Natural killer cell (primary cell): ENCODE measurements at regions not wholly inside any gene's neighbourhood (a gene's known extent, or its start where the extent isn't known, plus 50 kb on each side); places are given as distances from the start of the nearest gene placed in this dataset.

Experiments
- ATAC-seq, 3 donors: fragments of 150-1000 bp in 2 of 3; fragments of 200-7000 bp in 1 of 3; cut with Tn5 transposase; 1 replicate in 1 of 3; 2 replicates in 2 of 3; pipeline ENCODE4 v1.10.0; 2021; ENCODE audit warnings: mild to moderate bottlenecking in 2 of 3, moderate library complexity in 2 of 3
- DNase-seq, 2 donors: peaks; one replicate each; pipeline versions ENCODE4 v3.0.0 to v3.0.0-alpha.2; 2013 to 2021; ENCODE audit warnings: mixed read lengths in 1 of 2
- H3K27ac ChIP-seq: one replicate; pipeline ENCODE4 v1.5.1; 2013; ENCODE audit warnings: mild to moderate bottlenecking, low read length
- H3K27me3 ChIP-seq: one replicate; pipeline ENCODE4 v1.6.1; 2013; ENCODE audit warnings: low read length; ENCODE audit not compliant: control insufficient read depth, insufficient read depth
- H3K36me3 ChIP-seq: one replicate; pipeline ENCODE4 v1.6.1; 2013; ENCODE audit warnings: low read length; ENCODE audit not compliant: control insufficient read depth, insufficient read depth
- H3K4me1 ChIP-seq: one replicate; pipeline ENCODE4 v1.6.1; 2013; ENCODE audit warnings: low read length; ENCODE audit not compliant: control insufficient read depth, insufficient read depth
- H3K4me3 ChIP-seq: one replicate; pipeline ENCODE4 v1.5.1; 2013; ENCODE audit warnings: low read length
- H3K9me3 ChIP-seq: one replicate; pipeline ENCODE4 v1.6.1; 2013; ENCODE audit warnings: low read length; ENCODE audit not compliant: control insufficient read depth, insufficient read depth
- H3K27ac Mint-ChIP-seq, 2 donors: one replicate each; pipeline ENCODE4 v1.8.0; 2022; ENCODE audit warnings: mild to moderate bottlenecking in 2 of 2, mixed read lengths in 2 of 2, moderate library complexity in 1 of 2
- H3K27me3 Mint-ChIP-seq, 2 donors: one replicate each; pipeline ENCODE4 v1.8.0; 2022; ENCODE audit warnings: low read depth in 2 of 2, mixed read lengths in 2 of 2
- H3K36me3 Mint-ChIP-seq: one replicate; pipeline ENCODE4 v1.8.0; 2022; ENCODE audit warnings: mixed read lengths
- H3K4me1 Mint-ChIP-seq, 2 donors: one replicate each; pipeline ENCODE4 v1.8.0; 2022; ENCODE audit warnings: mixed read lengths in 2 of 2
- H3K4me3 Mint-ChIP-seq: one replicate; pipeline ENCODE4 v1.8.0; 2022; ENCODE audit warnings: mild to moderate bottlenecking, moderate library complexity, mixed read lengths
- H3K9me3 Mint-ChIP-seq, 2 donors: one replicate each; pipeline ENCODE4 v1.8.0; 2022; ENCODE audit warnings: mixed read lengths in 2 of 2
- CTCF ChIP-seq: fragments of 200-600 bp; IDR thresholded peaks from one replicate; pipeline ENCODE4 v1.8.0; 2022; ENCODE audit warnings: antibody characterized with exemption
- WGBS: methylation state at CpG from one replicate; pipeline ENCODE4 v1.1.7; 2013; ENCODE audit warnings: missing lambda C conversion rate; ENCODE audit not compliant: insufficient coverage; 5-methylcytosine and 5-hydroxymethylcytosine counted together
- intact Hi-C: fragments of 100-400 bp; cut with micrococcal nuclease; formaldehyde crosslinking; loops from one replicate; pipeline ENCODE4 v1.14.2; 2022

GRCh38 chr6:145073811-145074210 lies 661.5 kb downstream of the EPM2A start:
- ATAC-seq = no peak
- Mint-ChIP-seq H3K4me3 (no peak overlapping the region), H3K27me3 (peaks cover 3 to 8% of the 10 kb centered on the region in 2 donors), H3K36me3 (no peaks in the 10 kb centered on the region), H3K4me1 (no peaks in the 10 kb centered on the region), H3K9me3 (no peaks in the 10 kb centered on the region), H3K27ac (no peak overlapping the region)
- WGBS = 94% methylated on average over 1 of the region's 2 CpGs
- no peak for TF ChIP-seq CTCF
- H3K36me3 ChIP-seq = no peaks in the 10 kb centered on the region
- DNase-seq = no peak
- no peaks in the 10 kb centered on the region for H3K9me3 ChIP-seq
- no peaks in the 10 kb centered on the region for H3K27me3 ChIP-seq
- intact Hi-C loops = no loop called here
- no peak overlapping the region for H3K27ac ChIP-seq
- H3K4me1 ChIP-seq = no peaks in the 10 kb centered on the region
- H3K4me3 ChIP-seq = no peak overlapping the region

- no peak overlapping the region for H3K27ac Mint-ChIP-seq
- Histone ChIP-seq H3K4me3 (no peak overlapping the region), H3K27ac (no peak overlapping the region), H3K9me3 (no peaks in the 10 kb centered on the region), H3K4me1 (no peaks in the 10 kb centered on the region), H3K36me3 (no peaks in the 10 kb centered on the region), H3K27me3 (no peaks in the 10 kb centered on the region)
- H3K4me3 Mint-ChIP-seq = no peak overlapping the region
- ATAC-seq (no peak), DNase-seq (no peak)
- no peaks in the 10 kb centered on the region for H3K4me1 Mint-ChIP-seq
- intact Hi-C loops = no loop called here
- no peak for TF ChIP-seq CTCF
- peaks cover 0 to 8% of the 10 kb centered on the region in 2 donors for H3K27me3 Mint-ChIP-seq
- H3K9me3 Mint-ChIP-seq = no peaks in the 10 kb centered on the region
- H3K36me3 Mint-ChIP-seq = no peaks in the 10 kb centered on the region
Observed at GRCh38 chr6:145074805-145075204, 660.5 kb downstream of the EPM2A start.

GRCh38 chr6:145075425-145075824 lies 659.9 kb downstream of the EPM2A start:
- H3K9me3 Mint-ChIP-seq = no peaks in the 10 kb centered on the region
- H3K4me3 Mint-ChIP-seq = no peak overlapping the region
- H3K36me3 ChIP-seq = no peaks in the 10 kb centered on the region
- peaks cover 0 to 8% of the 10 kb centered on the region in 2 donors for H3K27me3 Mint-ChIP-seq
- ATAC-seq = no peak
- no peak for TF ChIP-seq CTCF
- WGBS = 89% methylated on average over 1 of the region's 1 CpG
- H3K4me1 ChIP-seq = no peaks in the 10 kb centered on the region
- H3K4me1 Mint-ChIP-seq = no peaks in the 10 kb centered on the region
- H3K9me3 ChIP-seq = no peaks in the 10 kb centered on the region
- intact Hi-C loops = no loop called here
- no peak for DNase-seq
- no peaks in the 10 kb centered on the region for H3K36me3 Mint-ChIP-seq
- H3K27ac ChIP-seq = no peak overlapping the region
- no peak overlapping the region for H3K27ac Mint-ChIP-seq
- H3K27me3 ChIP-seq = no peaks in the 10 kb centered on the region
- no peak overlapping the region for H3K4me3 ChIP-seq

- Histone ChIP-seq H3K4me1 (no peaks in the 10 kb centered on the region), H3K9me3 (no peaks in the 10 kb centered on the region), H3K27me3 (no peaks in the 10 kb centered on the region), H3K36me3 (no peaks in the 10 kb centered on the region), H3K27ac (no peak overlapping the region), H3K4me3 (no peak overlapping the region)
- intact Hi-C loops = no loop called here
- no peak overlapping the region for H3K27ac Mint-ChIP-seq
- 88% methylated on average over 6 of the region's 8 CpGs for WGBS
- no peaks in the 10 kb centered on the region for H3K9me3 Mint-ChIP-seq
- no peak overlapping the region for H3K4me3 Mint-ChIP-seq
- no peaks in the 10 kb centered on the region for H3K4me1 Mint-ChIP-seq
- no peaks in the 10 kb centered on the region for H3K36me3 Mint-ChIP-seq
- peaks cover 0 to 8% of the 10 kb centered on the region in 2 donors for H3K27me3 Mint-ChIP-seq
- no peak for TF ChIP-seq CTCF
- ATAC-seq (no peak), DNase-seq (no peak)
Observed at GRCh38 chr6:145076115-145076841, 659.0 kb downstream of the EPM2A start.
